Prostate gland (tissue), 2 donors: ENCODE measurements at regions not wholly inside any gene's neighbourhood (a gene's known extent, or its start where the extent isn't known, plus 50 kb on each side); places are given as distances from the start of the nearest gene placed in this dataset.

ENCODE experiments used
- CTCF ChIP-seq, 4 experiments: fragments of 200-600 bp in 2 of 4; fragments of 450-650 bp in 2 of 4; sonication (generic) in 2 of 4; IDR thresholded peaks; 1 replicate in 3 of 4; 2 replicates in 1 of 4; pipeline ENCODE4 v1.5.1; 2016 to 2019; ENCODE audit warnings: antibody characterized with exemption in 4 of 4, mild to moderate bottlenecking in 2 of 4, moderate library complexity in 2 of 4
- POLR2A ChIP-seq: fragments of 450-650 bp; IDR thresholded peaks from one replicate; pipeline ENCODE4 v1.6.1; 2016; ENCODE audit warnings: antibody characterized with exemption, mild to moderate bottlenecking
- POLR2AphosphoS5 ChIP-seq: sonication (generic); formaldehyde crosslinking; IDR thresholded peaks from one replicate; pipeline ENCODE4 v1.6.1; 2017; ENCODE audit warnings: antibody characterized with exemption

GRCh38 chr3:77976079-77976478 lies 936.2 kb downstream of the ROBO2 start:
- TF ChIP-seq POLR2A, result no peak
- TF ChIP-seq CTCF (IDR thresholded peaks at IDR 0.05), result no peak
- TF ChIP-seq POLR2AphosphoS5, result no peak
